WTC11 (cell line): ENCODE measurements at regions not wholly inside any gene's neighbourhood (a gene's known extent, or its start where the extent isn't known, plus 50 kb on each side); places are given as distances from the start of the nearest gene placed in this dataset.

Source experiments
- ATAC-seq: fragments of 200-7000 bp; cut with Tn5 transposase; 2 replicates; pipeline ENCODE4 v1.10.0; 2021; ENCODE audit warnings: mild to moderate bottlenecking, moderate library complexity
- CTCF ChIA-PET: fragments of 300-600 bp; sonication (Branson Sonifier 250); formaldehyde crosslinking; loops from one replicate; lab custom pipeline; 2021; ENCODE audit warnings: antibody characterized with exemption; lab: Charles Lee
- POLR2A ChIA-PET: fragments of 350-600 bp; sonication (Branson Sonifier 250); formaldehyde crosslinking; loops from one replicate; lab custom pipeline; 2021; ENCODE audit warnings: antibody characterized with exemption; lab: Charles Lee
- DNase-seq: peaks from one replicate; pipeline ENCODE4 v3.0.0; 2021; ENCODE audit warnings: low spot score
- H3K27ac Mint-ChIP-seq: 2 replicates; pipeline ENCODE4 v1.8.0; 2021; ENCODE audit warnings: mixed read lengths
- H3K27me3 Mint-ChIP-seq: 2 replicates; pipeline ENCODE4 v1.8.0; 2021; ENCODE audit warnings: low read depth, mild to moderate bottlenecking, moderate library complexity, mixed read lengths
- H3K36me3 Mint-ChIP-seq: 2 replicates; pipeline ENCODE4 v1.8.0; 2021; ENCODE audit warnings: mixed read lengths
- H3K4me1 Mint-ChIP-seq: 2 replicates; pipeline ENCODE4 v1.8.0; 2022; ENCODE audit warnings: mixed read lengths
- H3K4me3 Mint-ChIP-seq: 2 replicates; pipeline ENCODE4 v1.8.0; 2021; ENCODE audit warnings: mild to moderate bottlenecking, moderate library complexity, mixed read lengths
- H3K9me3 Mint-ChIP-seq: 2 replicates; pipeline ENCODE4 v1.8.0; 2021; ENCODE audit warnings: mixed read lengths
- ATF1 ChIP-seq: sonication (generic); formaldehyde crosslinking; IDR thresholded peaks from 2 replicates; pipeline ENCODE4 v1.8.1; 2023; ENCODE audit warnings: mild to moderate bottlenecking, moderate library complexity, missing genetic modification reagents
- ETV6 ChIP-seq: sonication (generic); formaldehyde crosslinking; IDR thresholded peaks from 2 replicates; pipeline ENCODE4 v1.8.1; 2022; ENCODE audit warnings: mild to moderate bottlenecking, missing genetic modification reagents
- GTF2I ChIP-seq: fragments of 250-450 bp; sonication (Bioruptor Pico); conservative IDR thresholded peaks from 2 replicates; pipeline ENCODE4 v1.4.0; 2021; ENCODE audit warnings: mild to moderate bottlenecking
- IRF2 ChIP-seq: sonication (generic); formaldehyde crosslinking; IDR thresholded peaks from 2 replicates; pipeline ENCODE4 v1.8.0; 2022; ENCODE audit warnings: low read depth, missing genetic modification reagents, borderline replicate concordance
- JAZF1 ChIP-seq: fragments of 250-450 bp; sonication (Bioruptor Pico); IDR thresholded peaks from 2 replicates; pipeline ENCODE4 v1.9.0; 2021; ENCODE audit warnings: moderate library complexity, mild to moderate bottlenecking, inconsistent platforms
- NFE2L1 ChIP-seq: sonication (generic); formaldehyde crosslinking; IDR thresholded peaks from 2 replicates; pipeline ENCODE4 v1.8.1; 2023; ENCODE audit warnings: missing genetic modification reagents
- NFYB ChIP-seq: sonication (generic); formaldehyde crosslinking; conservative IDR thresholded peaks from 2 replicates; pipeline ENCODE4 v1.8.0; 2022; ENCODE audit warnings: low read depth, missing genetic modification reagents
- NR1H2 ChIP-seq: sonication (generic); formaldehyde crosslinking; IDR thresholded peaks from 2 replicates; pipeline ENCODE4 v1.9.0; 2021; ENCODE audit warnings: mild to moderate bottlenecking, moderate library complexity, missing genetic modification reagents
- NR2C2 ChIP-seq: sonication (generic); formaldehyde crosslinking; IDR thresholded peaks from 2 replicates; pipeline ENCODE4 v1.8.0; 2022; ENCODE audit warnings: mild to moderate bottlenecking, missing genetic modification reagents
- OVOL2 ChIP-seq: fragments of 250-450 bp; sonication (Bioruptor Pico); IDR thresholded peaks from 2 replicates; pipeline ENCODE4 v1.9.0; 2021; ENCODE audit warnings: mild to moderate bottlenecking, borderline replicate concordance
- PRRX2 ChIP-seq: fragments of 250-450 bp; sonication (Bioruptor Pico); IDR thresholded peaks from 2 replicates; pipeline ENCODE4 v1.8.0; 2021; ENCODE audit warnings: mild to moderate bottlenecking
- RELA ChIP-seq: sonication (generic); formaldehyde crosslinking; IDR thresholded peaks from 2 replicates; pipeline ENCODE4 v1.8.1; 2022; ENCODE audit warnings: missing genetic modification reagents, mild to moderate bottlenecking, borderline replicate concordance
- ZNF317 ChIP-seq: sonication (generic); formaldehyde crosslinking; IDR thresholded peaks from 2 replicates; pipeline ENCODE4 v1.8.1; 2023; ENCODE audit warnings: low read depth, mild to moderate bottlenecking, moderate library complexity, missing genetic modification reagents, borderline replicate concordance
- ZNF671 ChIP-seq: fragments of 250-450 bp; sonication (Bioruptor Pico); IDR thresholded peaks from 2 replicates; pipeline ENCODE4 v1.8.0; 2021; ENCODE audit warnings: mild to moderate bottlenecking
- TF ChIP-seq, protein P1 (sequence below): fragments of 250-450 bp; sonication (Bioruptor Pico); IDR thresholded peaks from 2 replicates; pipeline ENCODE4 v1.9.0; 2021; ENCODE audit warnings: mild to moderate bottlenecking, borderline replicate concordance
- TF ChIP-seq, protein P2 (sequence below): sonication (generic); formaldehyde crosslinking; IDR thresholded peaks from 2 replicates; pipeline ENCODE4 v1.8.1; 2022; ENCODE audit warnings: low read depth, missing genetic modification reagents, borderline replicate concordance
- TF ChIP-seq, protein P3 (sequence below): sonication (generic); formaldehyde crosslinking; IDR thresholded peaks from 2 replicates; pipeline ENCODE4 v1.8.1; 2022; ENCODE audit warnings: mild to moderate bottlenecking, moderate library complexity, missing genetic modification reagents
- TF ChIP-seq, protein P4 (sequence below): sonication (generic); formaldehyde crosslinking; IDR thresholded peaks from 2 replicates; pipeline ENCODE4 v1.8.1; 2023; ENCODE audit warnings: mild to moderate bottlenecking, missing genetic modification reagents
- TF ChIP-seq, protein P5 (sequence below): sonication (generic); formaldehyde crosslinking; IDR thresholded peaks from 2 replicates; pipeline ENCODE4 v1.8.0; 2022; ENCODE audit warnings: mild to moderate bottlenecking, missing genetic modification reagents

DNA sequence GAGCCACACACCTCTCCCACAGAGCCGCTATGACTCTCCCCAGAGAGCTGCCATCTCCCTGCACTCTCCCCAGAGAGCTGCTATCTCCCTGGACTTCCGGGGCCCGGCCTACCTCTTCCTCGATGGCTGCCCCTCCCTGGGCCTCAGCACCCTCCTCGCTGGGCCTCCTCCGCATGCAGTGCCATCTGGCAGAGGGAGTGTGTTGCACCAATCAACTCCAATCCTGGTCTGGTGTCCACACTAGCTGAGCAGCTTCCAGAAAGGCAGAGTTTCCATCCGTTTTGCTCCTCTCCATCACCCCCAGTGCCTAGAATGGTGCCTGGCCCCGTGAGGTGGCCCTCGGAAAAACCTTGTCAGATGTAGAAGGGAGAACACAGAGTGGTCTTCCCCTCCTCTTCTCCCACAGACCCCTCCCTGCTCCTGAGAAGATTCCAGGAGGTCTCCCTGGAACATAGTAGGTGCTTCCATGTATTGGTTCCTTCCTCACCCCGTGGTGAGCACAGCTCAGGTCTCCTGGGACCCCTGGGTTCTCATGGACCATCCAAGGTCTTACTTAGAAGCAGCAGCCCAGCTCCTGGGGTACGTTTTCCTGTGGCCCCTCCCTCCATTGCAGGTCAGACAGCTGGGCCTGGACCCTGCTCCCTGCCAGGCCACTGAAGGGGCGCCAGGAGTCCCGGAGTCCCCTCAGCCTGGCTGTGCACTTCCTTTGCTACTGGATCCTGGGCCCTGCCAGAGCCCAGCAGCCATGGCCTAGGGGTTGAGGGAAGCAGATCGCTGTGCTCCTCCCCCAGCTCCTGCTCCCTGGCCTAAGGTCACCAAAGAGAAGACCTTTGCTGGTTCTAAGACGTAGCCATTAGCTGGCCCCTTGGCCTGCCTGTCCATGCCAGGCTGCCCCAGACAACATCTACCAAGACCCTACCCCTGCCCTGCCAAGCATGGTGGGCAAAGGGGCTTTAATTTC lies 233.8 kb upstream of the GSE1 start (continued):
- no peak for TF ChIP-seq IRF2 (CRISPR knock-in tag)

DNA sequence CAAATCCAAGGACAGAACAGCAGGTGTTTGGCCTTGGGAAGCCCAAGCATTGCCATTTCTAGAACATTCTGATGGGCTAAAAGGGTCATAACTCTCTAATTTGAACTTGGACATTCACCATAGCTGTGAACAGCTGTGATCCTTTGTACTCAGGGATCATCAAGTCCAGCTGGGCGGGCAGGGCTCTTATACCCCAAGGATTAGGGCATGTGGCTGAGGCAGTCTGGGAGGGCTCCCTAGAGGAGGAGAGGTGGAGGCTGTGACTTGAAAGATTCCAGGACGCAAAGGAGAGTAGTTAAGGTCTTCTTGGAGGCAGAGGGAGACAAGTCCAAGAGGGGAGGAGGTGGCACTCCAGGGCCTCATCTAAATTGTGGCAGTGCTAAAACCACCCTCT lies 233.1 kb upstream of the GSE1 start:
- no peaks in the 10 kb centered on the region for H3K27me3 Mint-ChIP-seq
- peak overlapping the region; percentile 45; the same call in 1 of the 2 replicates for H3K27ac Mint-ChIP-seq
- no peak for ATAC-seq
- H3K36me3 Mint-ChIP-seq: no peaks in the 10 kb centered on the region
- POLR2A ChIA-PET: no interaction called here
- TF ChIP-seq, protein P1, sequence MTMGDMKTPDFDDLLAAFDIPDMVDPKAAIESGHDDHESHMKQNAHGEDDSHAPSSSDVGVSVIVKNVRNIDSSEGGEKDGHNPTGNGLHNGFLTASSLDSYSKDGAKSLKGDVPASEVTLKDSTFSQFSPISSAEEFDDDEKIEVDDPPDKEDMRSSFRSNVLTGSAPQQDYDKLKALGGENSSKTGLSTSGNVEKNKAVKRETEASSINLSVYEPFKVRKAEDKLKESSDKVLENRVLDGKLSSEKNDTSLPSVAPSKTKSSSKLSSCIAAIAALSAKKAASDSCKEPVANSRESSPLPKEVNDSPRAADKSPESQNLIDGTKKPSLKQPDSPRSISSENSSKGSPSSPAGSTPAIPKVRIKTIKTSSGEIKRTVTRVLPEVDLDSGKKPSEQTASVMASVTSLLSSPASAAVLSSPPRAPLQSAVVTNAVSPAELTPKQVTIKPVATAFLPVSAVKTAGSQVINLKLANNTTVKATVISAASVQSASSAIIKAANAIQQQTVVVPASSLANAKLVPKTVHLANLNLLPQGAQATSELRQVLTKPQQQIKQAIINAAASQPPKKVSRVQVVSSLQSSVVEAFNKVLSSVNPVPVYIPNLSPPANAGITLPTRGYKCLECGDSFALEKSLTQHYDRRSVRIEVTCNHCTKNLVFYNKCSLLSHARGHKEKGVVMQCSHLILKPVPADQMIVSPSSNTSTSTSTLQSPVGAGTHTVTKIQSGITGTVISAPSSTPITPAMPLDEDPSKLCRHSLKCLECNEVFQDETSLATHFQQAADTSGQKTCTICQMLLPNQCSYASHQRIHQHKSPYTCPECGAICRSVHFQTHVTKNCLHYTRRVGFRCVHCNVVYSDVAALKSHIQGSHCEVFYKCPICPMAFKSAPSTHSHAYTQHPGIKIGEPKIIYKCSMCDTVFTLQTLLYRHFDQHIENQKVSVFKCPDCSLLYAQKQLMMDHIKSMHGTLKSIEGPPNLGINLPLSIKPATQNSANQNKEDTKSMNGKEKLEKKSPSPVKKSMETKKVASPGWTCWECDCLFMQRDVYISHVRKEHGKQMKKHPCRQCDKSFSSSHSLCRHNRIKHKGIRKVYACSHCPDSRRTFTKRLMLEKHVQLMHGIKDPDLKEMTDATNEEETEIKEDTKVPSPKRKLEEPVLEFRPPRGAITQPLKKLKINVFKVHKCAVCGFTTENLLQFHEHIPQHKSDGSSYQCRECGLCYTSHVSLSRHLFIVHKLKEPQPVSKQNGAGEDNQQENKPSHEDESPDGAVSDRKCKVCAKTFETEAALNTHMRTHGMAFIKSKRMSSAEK (CRISPR knock-in tag): no peak
- no peak for TF ChIP-seq NFYB (CRISPR knock-in tag)
- TF ChIP-seq, all 79 proteins: peak for 0
- no peaks in the 10 kb centered on the region for H3K9me3 Mint-ChIP-seq
- DNase-seq: no peak
- CTCF ChIA-PET: interaction anchor here (0.7 to 3.1 kb wide), 4 partner anchors 14 to 236 kb away, joined by 4 to 14 read pairs (median 8); no protein-coding TSS in a partner anchor
- H3K4me1 Mint-ChIP-seq: peaks cover 12% of the 10 kb centered on the region
- no peak overlapping the region for H3K4me3 Mint-ChIP-seq

DNA sequence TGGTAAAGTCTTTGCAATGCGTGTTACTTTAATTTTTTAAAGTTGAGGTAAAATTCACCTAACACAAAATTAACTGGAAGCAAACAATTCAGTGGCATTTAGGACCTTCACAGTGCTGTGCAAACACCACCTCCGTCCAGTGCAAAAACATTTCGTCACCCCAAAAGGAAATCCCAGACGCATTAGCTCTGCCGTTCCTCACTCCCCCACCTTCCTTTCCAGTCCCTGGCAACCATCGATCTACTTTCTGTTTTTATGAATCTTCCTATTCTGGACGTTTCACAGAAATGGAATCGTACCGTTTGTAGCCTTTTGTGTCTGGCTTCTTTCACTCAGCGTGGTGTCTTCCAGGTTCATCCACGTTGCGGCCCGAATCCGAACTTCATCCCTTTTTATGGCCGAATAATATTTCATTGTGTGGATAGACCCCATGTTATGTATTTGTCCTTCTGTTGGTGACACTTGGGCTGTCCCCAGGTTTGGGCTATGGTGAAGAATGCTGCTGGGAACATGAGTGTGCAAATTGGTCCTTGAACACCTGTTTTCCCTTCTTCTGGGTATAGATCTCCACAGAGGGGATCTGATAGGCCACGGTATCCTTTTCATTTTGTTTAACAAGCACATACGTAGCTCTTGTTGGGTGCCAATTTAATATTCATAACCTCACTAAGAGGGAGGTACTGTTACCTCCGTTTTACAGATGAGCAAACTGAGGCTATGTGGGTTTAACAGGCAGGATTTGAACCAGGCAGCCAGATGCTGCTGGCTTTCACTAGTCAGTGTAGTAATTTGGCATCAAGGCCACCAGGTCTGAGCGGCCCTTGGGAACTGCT lies 232.0 kb upstream of the GSE1 start:
- Mint-ChIP-seq H3K9me3 (no peaks in the 10 kb centered on the region), H3K4me1 (peaks cover 12% of the 10 kb centered on the region), H3K27ac (no peak overlapping the region), H3K4me3 (no peak overlapping the region), H3K36me3 (no peaks in the 10 kb centered on the region), H3K27me3 (no peaks in the 10 kb centered on the region)
- TF ChIP-seq OVOL2 (no peak), NR1H2 (CRISPR knock-in tag) (no peak), RELA (no peak), PRRX2 (no peak), ETV6 (CRISPR knock-in tag) (no peak), GTF2I (CRISPR knock-in tag) (no peak), JAZF1 (CRISPR knock-in tag) (no peak), ATF1 (CRISPR knock-in tag) (no peak), NR2C2 (CRISPR knock-in tag) (no peak), ZNF317 (no peak), NFE2L1 (CRISPR knock-in tag) (no peak), ZNF671 (CRISPR knock-in tag) (no peak)
- TF ChIP-seq, protein P2, sequence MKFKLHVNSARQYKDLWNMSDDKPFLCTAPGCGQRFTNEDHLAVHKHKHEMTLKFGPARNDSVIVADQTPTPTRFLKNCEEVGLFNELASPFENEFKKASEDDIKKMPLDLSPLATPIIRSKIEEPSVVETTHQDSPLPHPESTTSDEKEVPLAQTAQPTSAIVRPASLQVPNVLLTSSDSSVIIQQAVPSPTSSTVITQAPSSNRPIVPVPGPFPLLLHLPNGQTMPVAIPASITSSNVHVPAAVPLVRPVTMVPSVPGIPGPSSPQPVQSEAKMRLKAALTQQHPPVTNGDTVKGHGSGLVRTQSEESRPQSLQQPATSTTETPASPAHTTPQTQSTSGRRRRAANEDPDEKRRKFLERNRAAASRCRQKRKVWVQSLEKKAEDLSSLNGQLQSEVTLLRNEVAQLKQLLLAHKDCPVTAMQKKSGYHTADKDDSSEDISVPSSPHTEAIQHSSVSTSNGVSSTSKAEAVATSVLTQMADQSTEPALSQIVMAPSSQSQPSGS (CRISPR knock-in tag): no peak
- TF ChIP-seq, protein P3, sequence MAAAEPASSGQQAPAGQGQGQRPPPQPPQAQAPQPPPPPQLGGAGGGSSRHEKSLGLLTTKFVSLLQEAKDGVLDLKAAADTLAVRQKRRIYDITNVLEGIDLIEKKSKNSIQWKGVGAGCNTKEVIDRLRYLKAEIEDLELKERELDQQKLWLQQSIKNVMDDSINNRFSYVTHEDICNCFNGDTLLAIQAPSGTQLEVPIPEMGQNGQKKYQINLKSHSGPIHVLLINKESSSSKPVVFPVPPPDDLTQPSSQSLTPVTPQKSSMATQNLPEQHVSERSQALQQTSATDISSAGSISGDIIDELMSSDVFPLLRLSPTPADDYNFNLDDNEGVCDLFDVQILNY (CRISPR knock-in tag): no peak
- TF ChIP-seq, protein P4, sequence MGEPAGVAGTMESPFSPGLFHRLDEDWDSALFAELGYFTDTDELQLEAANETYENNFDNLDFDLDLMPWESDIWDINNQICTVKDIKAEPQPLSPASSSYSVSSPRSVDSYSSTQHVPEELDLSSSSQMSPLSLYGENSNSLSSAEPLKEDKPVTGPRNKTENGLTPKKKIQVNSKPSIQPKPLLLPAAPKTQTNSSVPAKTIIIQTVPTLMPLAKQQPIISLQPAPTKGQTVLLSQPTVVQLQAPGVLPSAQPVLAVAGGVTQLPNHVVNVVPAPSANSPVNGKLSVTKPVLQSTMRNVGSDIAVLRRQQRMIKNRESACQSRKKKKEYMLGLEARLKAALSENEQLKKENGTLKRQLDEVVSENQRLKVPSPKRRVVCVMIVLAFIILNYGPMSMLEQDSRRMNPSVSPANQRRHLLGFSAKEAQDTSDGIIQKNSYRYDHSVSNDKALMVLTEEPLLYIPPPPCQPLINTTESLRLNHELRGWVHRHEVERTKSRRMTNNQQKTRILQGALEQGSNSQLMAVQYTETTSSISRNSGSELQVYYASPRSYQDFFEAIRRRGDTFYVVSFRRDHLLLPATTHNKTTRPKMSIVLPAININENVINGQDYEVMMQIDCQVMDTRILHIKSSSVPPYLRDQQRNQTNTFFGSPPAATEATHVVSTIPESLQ: no peak
- TF ChIP-seq, protein P5, sequence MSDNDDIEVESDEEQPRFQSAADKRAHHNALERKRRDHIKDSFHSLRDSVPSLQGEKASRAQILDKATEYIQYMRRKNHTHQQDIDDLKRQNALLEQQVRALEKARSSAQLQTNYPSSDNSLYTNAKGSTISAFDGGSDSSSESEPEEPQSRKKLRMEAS: no peak
- DNase-seq: no peak
- ChIA-PET CTCF (interaction anchor here (1.0 to 2.7 kb wide), 2 partner anchors 12 to 235 kb away, joined by 4 to 11 read pairs (median 4); no protein-coding TSS in a partner anchor), POLR2A (interaction anchor here (0.8 kb wide), 1 partner anchor 15 kb away, joined by 3 read pairs; no protein-coding TSS in a partner anchor)
- ATAC-seq: no peak
